GM12878 (cell line): ENCODE measurements at regions not wholly inside any gene's neighbourhood (a gene's known extent, or its start where the extent isn't known, plus 50 kb on each side); places are given as distances from the start of the nearest gene placed in this dataset.

Experiments used
- ASH2L ChIP-seq: fragments of 300-600, 200-600 bp; sonication (generic); IDR thresholded peaks from 2 replicates; pipeline ENCODE4 v1.6.1; 2017; ENCODE audit warnings: low read depth, mild to moderate bottlenecking, borderline replicate concordance
- BMI1 ChIP-seq: fragments of 450-650 bp; IDR thresholded peaks from 2 replicates; pipeline ENCODE4 v1.6.1; 2016; ENCODE audit warnings: mild to moderate bottlenecking, moderate library complexity, borderline replicate concordance
- ESRRA ChIP-seq: IDR thresholded peaks from 2 replicates; pipeline ENCODE4 v1.6.1; 2012; ENCODE audit warnings: mild to moderate bottlenecking, low read length, improper control_type of control experiment
- FOXK2 ChIP-seq: fragments of 450-650 bp; IDR thresholded peaks from 2 replicates; pipeline ENCODE4 v1.6.1; 2017; ENCODE audit warnings: mild to moderate bottlenecking, moderate library complexity
- GATAD2B ChIP-seq: fragments of 450-650 bp; conservative IDR thresholded peaks from 2 replicates; pipeline ENCODE4 v1.6.1; 2017; ENCODE audit warnings: low read depth, mild to moderate bottlenecking, moderate library complexity
- IRF4 ChIP-seq: IDR thresholded peaks from 2 replicates; pipeline ENCODE4 v1.6.1; 2011; ENCODE audit warnings: low read depth, low read length
- NFXL1 ChIP-seq: fragments of 450-650 bp; IDR thresholded peaks from 2 replicates; pipeline ENCODE4 v1.6.1; 2017; ENCODE audit warnings: antibody characterized with exemption, mild to moderate bottlenecking, borderline replicate concordance
- NFYB ChIP-seq: IDR thresholded peaks from 2 replicates; pipeline ENCODE4 v1.6.1; 2011; ENCODE audit warnings: low read depth, mild to moderate bottlenecking, low read length, improper control_type of control experiment, moderate library complexity; ENCODE audit not compliant: insufficient read depth
- PAX5 ChIP-seq: IDR thresholded peaks from 2 replicates; pipeline ENCODE4 v1.6.1; 2011; ENCODE audit warnings: low read depth, low read length, borderline replicate concordance
- POU2F2 ChIP-seq: IDR thresholded peaks from 3 replicates; pipeline ENCODE4 v1.6.1; 2011; ENCODE audit warnings: low read depth, mild to moderate bottlenecking, low read length, borderline replicate concordance
- RAD51 ChIP-seq: fragments of 450-650 bp; IDR thresholded peaks from 2 replicates; pipeline ENCODE4 v1.6.1; 2016; ENCODE audit warnings: moderate library complexity, mild to moderate bottlenecking, inconsistent platforms
- RFX5 ChIP-seq: IDR thresholded peaks from 2 replicates; pipeline ENCODE4 v1.6.1; 2011; ENCODE audit warnings: low read depth, low read length, improper control_type of control experiment
- SIN3A ChIP-seq: IDR thresholded peaks from 2 replicates; pipeline ENCODE4 v1.6.1; 2012; ENCODE audit warnings: low read depth, low read length, improper control_type of control experiment
- SMAD1 ChIP-seq: fragments of 450-650 bp; IDR thresholded peaks from 2 replicates; pipeline ENCODE4 v1.6.1; 2018; ENCODE audit warnings: mild to moderate bottlenecking, low read depth; ENCODE audit not compliant: partially characterized antibody
- SREBF2 ChIP-seq: IDR thresholded peaks from 2 replicates; pipeline ENCODE4 v1.6.1; 2012; ENCODE audit warnings: mild to moderate bottlenecking, low read length
- STAT1 ChIP-seq: fragments of 450-650 bp; conservative IDR thresholded peaks from 2 replicates; pipeline ENCODE4 v1.6.1; 2014; ENCODE audit warnings: antibody characterized with exemption, mild to moderate bottlenecking
- STAT3 ChIP-seq: IDR thresholded peaks from 2 replicates; pipeline ENCODE4 v1.6.1; 2011; ENCODE audit warnings: low read depth, low read length, improper control_type of control experiment
- YY1 ChIP-seq: IDR thresholded peaks from 2 replicates; pipeline ENCODE4 v1.6.1; 2011; ENCODE audit warnings: low read depth, mild to moderate bottlenecking, low read length
- ZNF24 ChIP-seq: fragments of 450-650 bp; IDR thresholded peaks from 2 replicates; pipeline ENCODE4 v1.6.1; 2017; ENCODE audit warnings: antibody characterized with exemption, mild to moderate bottlenecking
- TF ChIP-seq, protein P1 (sequence below): IDR thresholded peaks from 2 replicates; pipeline ENCODE4 v1.6.1; 2012; ENCODE audit warnings: improper control_type of control experiment, low read depth, low read length; ENCODE audit not compliant: insufficient replicate concordance
- TF ChIP-seq, protein P2 (sequence below): IDR thresholded peaks from 2 replicates; pipeline ENCODE4 v1.6.1; 2011; ENCODE audit warnings: borderline replicate concordance, low read depth, mild to moderate bottlenecking, moderate library complexity, mixed read lengths, low read length; ENCODE audit not compliant: insufficient read depth; ENCODE audit errors: extremely low read length
- TF ChIP-seq, protein P3 (sequence below): IDR thresholded peaks from 2 replicates; pipeline ENCODE4 v1.6.1; 2012; ENCODE audit warnings: low read depth, low read length, improper control_type of control experiment
- TF ChIP-seq, protein P4 (sequence below): IDR thresholded peaks from 2 replicates; pipeline ENCODE4 v1.6.1; 2011; ENCODE audit warnings: low read depth, low read length, improper control_type of control experiment, borderline replicate concordance

DNA sequence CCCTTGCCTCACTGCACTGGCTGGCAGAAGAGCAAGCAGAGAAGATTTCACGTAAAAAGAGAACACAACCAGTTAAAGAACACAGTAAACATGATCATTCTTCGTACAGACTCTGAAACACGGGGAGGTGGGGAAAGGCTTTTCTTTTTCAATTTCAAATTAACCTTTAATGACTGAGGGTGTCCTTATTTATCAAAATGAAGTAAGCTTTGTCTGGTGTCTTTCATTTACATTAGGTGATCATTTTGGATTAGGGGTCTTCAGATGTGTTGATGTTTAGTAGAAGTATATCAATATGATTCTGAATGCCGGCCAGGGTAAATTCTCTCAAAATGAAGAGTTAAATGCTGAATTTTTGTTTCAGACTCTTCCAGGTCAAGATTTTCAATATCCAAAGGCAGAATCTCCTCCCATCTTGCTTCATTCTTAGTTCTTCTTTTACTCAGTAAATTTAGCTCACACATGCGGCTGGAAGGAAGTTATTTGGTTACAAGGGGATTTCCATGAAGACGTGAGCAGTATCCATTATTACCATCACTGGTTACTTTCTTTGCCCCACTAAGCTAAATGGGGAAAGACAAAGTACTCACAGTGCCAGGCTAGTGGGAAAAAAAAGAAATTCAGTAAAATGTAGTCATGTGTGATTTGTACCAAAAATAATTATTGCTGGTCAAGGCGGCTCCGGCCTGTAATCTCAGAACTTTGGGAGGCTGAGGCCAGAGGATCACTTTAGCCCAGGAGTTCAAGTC is 272.2 kb upstream of the NR2F2 start (continued):
- TF ChIP-seq, protein P1, sequence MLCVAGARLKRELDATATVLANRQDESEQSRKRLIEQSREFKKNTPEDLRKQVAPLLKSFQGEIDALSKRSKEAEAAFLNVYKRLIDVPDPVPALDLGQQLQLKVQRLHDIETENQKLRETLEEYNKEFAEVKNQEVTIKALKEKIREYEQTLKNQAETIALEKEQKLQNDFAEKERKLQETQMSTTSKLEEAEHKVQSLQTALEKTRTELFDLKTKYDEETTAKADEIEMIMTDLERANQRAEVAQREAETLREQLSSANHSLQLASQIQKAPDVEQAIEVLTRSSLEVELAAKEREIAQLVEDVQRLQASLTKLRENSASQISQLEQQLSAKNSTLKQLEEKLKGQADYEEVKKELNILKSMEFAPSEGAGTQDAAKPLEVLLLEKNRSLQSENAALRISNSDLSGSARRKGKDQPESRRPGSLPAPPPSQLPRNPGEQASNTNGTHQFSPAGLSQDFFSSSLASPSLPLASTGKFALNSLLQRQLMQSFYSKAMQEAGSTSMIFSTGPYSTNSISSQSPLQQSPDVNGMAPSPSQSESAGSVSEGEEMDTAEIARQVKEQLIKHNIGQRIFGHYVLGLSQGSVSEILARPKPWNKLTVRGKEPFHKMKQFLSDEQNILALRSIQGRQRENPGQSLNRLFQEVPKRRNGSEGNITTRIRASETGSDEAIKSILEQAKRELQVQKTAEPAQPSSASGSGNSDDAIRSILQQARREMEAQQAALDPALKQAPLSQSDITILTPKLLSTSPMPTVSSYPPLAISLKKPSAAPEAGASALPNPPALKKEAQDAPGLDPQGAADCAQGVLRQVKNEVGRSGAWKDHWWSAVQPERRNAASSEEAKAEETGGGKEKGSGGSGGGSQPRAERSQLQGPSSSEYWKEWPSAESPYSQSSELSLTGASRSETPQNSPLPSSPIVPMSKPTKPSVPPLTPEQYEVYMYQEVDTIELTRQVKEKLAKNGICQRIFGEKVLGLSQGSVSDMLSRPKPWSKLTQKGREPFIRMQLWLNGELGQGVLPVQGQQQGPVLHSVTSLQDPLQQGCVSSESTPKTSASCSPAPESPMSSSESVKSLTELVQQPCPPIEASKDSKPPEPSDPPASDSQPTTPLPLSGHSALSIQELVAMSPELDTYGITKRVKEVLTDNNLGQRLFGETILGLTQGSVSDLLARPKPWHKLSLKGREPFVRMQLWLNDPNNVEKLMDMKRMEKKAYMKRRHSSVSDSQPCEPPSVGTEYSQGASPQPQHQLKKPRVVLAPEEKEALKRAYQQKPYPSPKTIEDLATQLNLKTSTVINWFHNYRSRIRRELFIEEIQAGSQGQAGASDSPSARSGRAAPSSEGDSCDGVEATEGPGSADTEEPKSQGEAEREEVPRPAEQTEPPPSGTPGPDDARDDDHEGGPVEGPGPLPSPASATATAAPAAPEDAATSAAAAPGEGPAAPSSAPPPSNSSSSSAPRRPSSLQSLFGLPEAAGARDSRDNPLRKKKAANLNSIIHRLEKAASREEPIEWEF, result no peak
- TF ChIP-seq STAT3, result no peak
- TF ChIP-seq, protein P2, sequence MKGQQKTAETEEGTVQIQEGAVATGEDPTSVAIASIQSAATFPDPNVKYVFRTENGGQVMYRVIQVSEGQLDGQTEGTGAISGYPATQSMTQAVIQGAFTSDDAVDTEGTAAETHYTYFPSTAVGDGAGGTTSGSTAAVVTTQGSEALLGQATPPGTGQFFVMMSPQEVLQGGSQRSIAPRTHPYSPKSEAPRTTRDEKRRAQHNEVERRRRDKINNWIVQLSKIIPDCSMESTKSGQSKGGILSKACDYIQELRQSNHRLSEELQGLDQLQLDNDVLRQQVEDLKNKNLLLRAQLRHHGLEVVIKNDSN, result no peak
- TF ChIP-seq RAD51, result no peak; the same call in none of the 2 replicates
- no peak for TF ChIP-seq NFXL1
- TF ChIP-seq SIN3A, result no peak
- TF ChIP-seq IRF4, result no peak
- TF ChIP-seq GATAD2B, result peak; percentile 70
- TF ChIP-seq SMAD1, result no peak
- TF ChIP-seq ESRRA, result no peak
- peak; percentile 75; the same call in 2 of the 3 replicates for TF ChIP-seq POU2F2
- TF ChIP-seq, protein P3, sequence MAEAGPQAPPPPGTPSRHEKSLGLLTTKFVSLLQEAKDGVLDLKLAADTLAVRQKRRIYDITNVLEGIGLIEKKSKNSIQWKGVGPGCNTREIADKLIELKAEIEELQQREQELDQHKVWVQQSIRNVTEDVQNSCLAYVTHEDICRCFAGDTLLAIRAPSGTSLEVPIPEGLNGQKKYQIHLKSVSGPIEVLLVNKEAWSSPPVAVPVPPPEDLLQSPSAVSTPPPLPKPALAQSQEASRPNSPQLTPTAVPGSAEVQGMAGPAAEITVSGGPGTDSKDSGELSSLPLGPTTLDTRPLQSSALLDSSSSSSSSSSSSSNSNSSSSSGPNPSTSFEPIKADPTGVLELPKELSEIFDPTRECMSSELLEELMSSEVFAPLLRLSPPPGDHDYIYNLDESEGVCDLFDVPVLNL, result no peak
- no peak for TF ChIP-seq ASH2L
- 0 out of 2 replicates have a peak, but pooled peaks have one; percentile 19 for TF ChIP-seq BMI1
- TF ChIP-seq, protein P4, sequence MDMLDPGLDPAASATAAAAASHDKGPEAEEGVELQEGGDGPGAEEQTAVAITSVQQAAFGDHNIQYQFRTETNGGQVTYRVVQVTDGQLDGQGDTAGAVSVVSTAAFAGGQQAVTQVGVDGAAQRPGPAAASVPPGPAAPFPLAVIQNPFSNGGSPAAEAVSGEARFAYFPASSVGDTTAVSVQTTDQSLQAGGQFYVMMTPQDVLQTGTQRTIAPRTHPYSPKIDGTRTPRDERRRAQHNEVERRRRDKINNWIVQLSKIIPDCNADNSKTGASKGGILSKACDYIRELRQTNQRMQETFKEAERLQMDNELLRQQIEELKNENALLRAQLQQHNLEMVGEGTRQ, result no peak
- TF ChIP-seq SREBF2, result no peak
- TF ChIP-seq YY1, result peak; percentile 52; the same call in 1 of the 2 replicates
- TF ChIP-seq NFYB, result no peak
- TF ChIP-seq FOXK2, result no peak
- peak; percentile 49; the same call in 1 of the 2 replicates for TF ChIP-seq ZNF24
- TF ChIP-seq PAX5, result peak; percentile 49; the same call in 1 of the 2 replicates
- no peak for TF ChIP-seq STAT1
- no peak for TF ChIP-seq RFX5
